Large intestine (tissue), 3 donors: ENCODE measurements at regions not wholly inside any gene's neighbourhood (a gene's known extent, or its start where the extent isn't known, plus 50 kb on each side); places are given as distances from the start of the nearest gene placed in this dataset.

ENCODE experiments used
- DNase-seq, 2 donors: peaks; one replicate each; pipeline versions ENCODE4 v3.0.0 to v3.0.0-alpha.2; 2013
- H3K27ac ChIP-seq: one replicate; pipeline ENCODE4 v1.5.1; 2013; ENCODE audit warnings: low read length
- H3K27me3 ChIP-seq: 2 replicates; pipeline ENCODE4 v1.6.1; 2013; ENCODE audit warnings: low read length; ENCODE audit not compliant: control insufficient read depth, insufficient read depth
- H3K36me3 ChIP-seq: 2 replicates; pipeline ENCODE4 v1.6.1; 2013; ENCODE audit warnings: low read length; ENCODE audit not compliant: control insufficient read depth, insufficient read depth
- H3K4me1 ChIP-seq: one replicate; pipeline ENCODE4 v1.6.1; 2013; ENCODE audit warnings: low read length; ENCODE audit not compliant: control insufficient read depth, insufficient read depth
- H3K4me3 ChIP-seq: one replicate; pipeline ENCODE4 v1.5.1; 2013; ENCODE audit warnings: low read length
- H3K9me3 ChIP-seq: one replicate; pipeline ENCODE4 v1.6.1; 2013; ENCODE audit warnings: mild to moderate bottlenecking, low read depth, low read length, moderate library complexity; ENCODE audit not compliant: control insufficient read depth
- WGBS: methylation state at CpG from one replicate; pipeline ENCODE4 v1.1.5; 2013; ENCODE audit warnings: low lambda C conversion rate; ENCODE audit not compliant: insufficient coverage; 5-methylcytosine and 5-hydroxymethylcytosine counted together

DNA sequence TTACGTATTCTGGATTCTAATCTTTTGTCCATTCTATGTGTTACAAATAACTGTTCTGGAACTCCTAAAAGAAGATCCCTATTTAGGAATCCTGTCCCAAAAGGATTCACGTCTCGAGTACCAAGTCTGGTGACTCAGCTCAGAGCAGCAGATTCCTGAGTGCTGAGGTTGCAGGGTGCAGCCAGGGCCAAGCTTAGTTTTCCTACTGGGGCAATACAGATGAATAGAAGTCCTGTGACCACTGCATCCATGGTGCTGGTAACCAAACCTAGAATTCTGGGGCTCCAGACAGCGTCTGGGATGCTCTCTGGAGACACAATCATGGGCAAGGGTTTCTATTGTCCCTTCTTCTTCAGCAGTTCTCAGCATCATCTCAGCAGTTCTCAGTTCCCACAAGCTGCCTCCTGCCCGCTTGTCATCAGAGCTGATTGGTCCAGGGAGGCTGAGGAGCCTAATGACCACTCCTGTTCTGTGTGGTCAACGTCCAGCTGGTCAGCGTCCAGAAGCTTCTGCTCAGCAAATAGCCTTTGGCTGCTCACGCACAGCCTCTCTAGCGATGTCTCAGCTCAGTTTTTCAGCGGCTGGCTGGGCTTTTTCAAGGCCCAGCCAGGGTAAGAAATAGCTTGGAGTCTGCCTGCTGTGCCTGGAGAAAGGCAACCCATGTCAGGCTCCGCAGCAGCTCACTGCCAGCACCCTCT is 50.4 kb upstream of the C7orf33 start:
- Histone ChIP-seq H3K36me3 (no peaks in the 10 kb centered on the region), H3K4me1 (no peaks in the 10 kb centered on the region), H3K4me3 (no peak overlapping the region), H3K27ac (no peak overlapping the region), H3K27me3 (no peaks in the 10 kb centered on the region), H3K9me3 (no peaks in the 10 kb centered on the region)
- WGBS: 100% methylated on average over 1 of the region's 11 CpGs
- DNase-seq: no peak
